Stomach (tissue), 4 donors: ENCODE measurements at regions not wholly inside any gene's neighbourhood (a gene's known extent, or its start where the extent isn't known, plus 50 kb on each side); places are given as distances from the start of the nearest gene placed in this dataset.

Experiments
- CTCF ChIP-seq, 7 experiments: fragments of 450-650 bp in 4 of 7; fragments of 200-600 bp in 3 of 7; sonication (generic) in 3 of 7; IDR thresholded peaks; one replicate each; pipeline ENCODE4 v1.5.1; 2016 to 2019; ENCODE audit warnings: antibody characterized with exemption in 7 of 7, control low read depth in 2 of 7, mild to moderate bottlenecking in 1 of 7
- POLR2A ChIP-seq, 4 donors: fragments of 450-650 bp; IDR thresholded peaks; one replicate each; pipeline ENCODE4 v1.6.1; 2016; ENCODE audit warnings: antibody characterized with exemption in 4 of 4, control low read depth in 2 of 4, mild to moderate bottlenecking in 1 of 4, moderate library complexity in 1 of 4
- POLR2AphosphoS5 ChIP-seq, 3 donors: sonication (generic); formaldehyde crosslinking; IDR thresholded peaks; one replicate each; pipeline ENCODE4 v1.6.1; 2016; ENCODE audit warnings: antibody characterized with exemption in 3 of 3

- no peak for TF ChIP-seq CTCF (IDR thresholded peaks at IDR 0.05)
- TF ChIP-seq POLR2AphosphoS5 (IDR thresholded peaks at IDR 0.05): no peak
- no peak for TF ChIP-seq POLR2A (IDR thresholded peaks at IDR 0.05)
Observed at GRCh38 chr2:19246496-19246895, 111.9 kb downstream of the OSR1 start.
